CD4-positive, alpha-beta T cell (primary cell): ENCODE measurements at regions not wholly inside any gene's neighbourhood (a gene's known extent, or its start where the extent isn't known, plus 50 kb on each side); places are given as distances from the start of the nearest gene placed in this dataset.

ENCODE experiments used
- ATAC-seq: fragments of 200-7000 bp; cut with Tn5 transposase; one replicate; pipeline ENCODE4 v1.10.0; 2022; ENCODE audit warnings: mild to moderate bottlenecking; ENCODE audit not compliant: poor library complexity
- CTCF ChIA-PET: fragments of 350-600 bp; sonication (Branson Sonifier 250); formaldehyde crosslinking; loops from one replicate; lab custom pipeline; 2021; ENCODE audit warnings: antibody characterized with exemption, inconsistent platforms; lab: Charles Lee
- POLR2A ChIA-PET: fragments of 350-600 bp; sonication (Branson Sonifier 250); formaldehyde crosslinking; loops from one replicate; lab custom pipeline; 2021; ENCODE audit warnings: antibody characterized with exemption, inconsistent platforms; lab: Charles Lee
- DNase-seq, 14 experiments: peaks; one replicate each; pipeline ENCODE4 v3.0.0-alpha.2; 2013 to 2020; ENCODE audit warnings: mixed read lengths in 2 of 14
- H3K27ac ChIP-seq, 2 donors: one replicate each; pipeline versions ENCODE4 v1.5.1 to v1.7.0; 2013; ENCODE audit warnings: low read length in 2 of 2, low read depth in 1 of 2, mild to moderate bottlenecking in 1 of 2
- H3K27me3 ChIP-seq, 2 experiments: 1 replicate in 1 of 2; 2 replicates in 1 of 2; pipeline versions ENCODE4 v1.6.1 to v1.7.0; 2013; ENCODE audit warnings: low read length in 2 of 2, control low read depth in 1 of 2, mild to moderate bottlenecking in 1 of 2, moderate library complexity in 1 of 2; ENCODE audit not compliant: insufficient read depth in 2 of 2, control insufficient read depth in 1 of 2
- H3K36me3 ChIP-seq: one replicate; pipeline ENCODE4 v1.6.1; 2013; ENCODE audit warnings: low read length, control low read depth; ENCODE audit not compliant: insufficient read depth
- H3K4me1 ChIP-seq: one replicate; pipeline ENCODE4 v1.6.1; 2013; ENCODE audit warnings: low read length, control low read depth; ENCODE audit not compliant: insufficient read depth
- H3K4me3 ChIP-seq: one replicate; pipeline ENCODE4 v1.5.1; 2013; ENCODE audit warnings: mild to moderate bottlenecking, low read length, moderate library complexity
- H3K9me3 ChIP-seq, 2 experiments: 1 replicate in 1 of 2; 2 replicates in 1 of 2; pipeline versions ENCODE4 v1.6.1 to v1.7.0; 2013; ENCODE audit warnings: low read length in 2 of 2, mild to moderate bottlenecking in 2 of 2, control low read depth in 1 of 2, moderate library complexity in 1 of 2; ENCODE audit not compliant: control insufficient read depth in 1 of 2, insufficient read depth in 1 of 2
- H3K27ac Mint-ChIP-seq: one replicate; pipeline ENCODE4 v1.8.0; 2020; ENCODE audit warnings: mixed read lengths
- H3K27me3 Mint-ChIP-seq: one replicate; pipeline ENCODE4 v1.8.0; 2021; ENCODE audit warnings: mixed read lengths
- H3K36me3 Mint-ChIP-seq: one replicate; pipeline ENCODE4 v1.8.0; 2021; ENCODE audit warnings: low read depth, mixed read lengths
- H3K4me1 Mint-ChIP-seq: one replicate; pipeline ENCODE4 v1.8.0; 2021; ENCODE audit warnings: low read depth, mixed read lengths
- H3K4me3 Mint-ChIP-seq: one replicate; pipeline ENCODE4 v1.8.0; 2020; ENCODE audit warnings: mild to moderate bottlenecking, mixed read lengths
- H3K9me3 Mint-ChIP-seq: one replicate; pipeline ENCODE4 v1.8.0; 2020; ENCODE audit warnings: mixed read lengths
- CTCF ChIP-seq: fragments of 200-600 bp; IDR thresholded peaks from one replicate; pipeline ENCODE4 v1.8.0; 2022; ENCODE audit warnings: antibody characterized with exemption, mild to moderate bottlenecking
- intact Hi-C, 2 experiments: fragments of 100-400 bp; cut with DNase I in 1 of 2; cut with micrococcal nuclease in 1 of 2; formaldehyde crosslinking; loops; one replicate each; pipeline versions ENCODE4 v1.15.1 to v1.9.0; 2023 to 2025; cut with DNase I, micrococcal nuclease

- Histone ChIP-seq H3K9me3 (no peaks in the 10 kb centered on the region), H3K27me3 (no peaks in the 10 kb centered on the region), H3K36me3 (no peaks in the 10 kb centered on the region), H3K4me3 (no peak overlapping the region), H3K27ac (no peak overlapping the region), H3K4me1 (no peaks in the 10 kb centered on the region)
- Mint-ChIP-seq H3K4me1 (no peaks in the 10 kb centered on the region), H3K27me3 (no peaks in the 10 kb centered on the region), H3K36me3 (no peaks in the 10 kb centered on the region), H3K9me3 (no peaks in the 10 kb centered on the region), H3K4me3 (no peak overlapping the region), H3K27ac (no peak overlapping the region)
- TF ChIP-seq CTCF: no peak
- POLR2A ChIA-PET: no interaction called here
- ATAC-seq (no peak), DNase-seq (no peak)
- intact Hi-C loops: no loop called here
- CTCF ChIA-PET: no interaction called here
These were observed 50.4 kb upstream of the WT1 start for GRCh38 chr11:32485733-32486132.
